ENCODE measurements at regions not wholly inside any gene's neighbourhood (a gene's known extent, or its start where the extent isn't known, plus 50 kb on each side); places are given as distances from the start of the nearest gene placed in this dataset.

GRCh38 chr6:28771401-28772267, 152.2 kb downstream of the TRIM27 start:
- no peak overlapping the region for H3K27ac Mint-ChIP-seq (ENCODE audit: unreplicated experiment)
- no peaks in the 10 kb centered on the region for H3K36me3 Mint-ChIP-seq (ENCODE audit: unreplicated experiment)
- peaks cover 4% of the 10 kb centered on the region for H3K4me1 Mint-ChIP-seq (ENCODE audit: low read depth, unreplicated experiment)
- peaks cover 59% of the 10 kb centered on the region for H3K27me3 Mint-ChIP-seq (ENCODE audit: unreplicated experiment)
- H3K4me3 Mint-ChIP-seq (ENCODE audit: unreplicated experiment) = no peak overlapping the region
- DNase-seq = peak; percentile 62
- H3K9me3 Mint-ChIP-seq (ENCODE audit: unreplicated experiment) = peaks cover 2% of the 10 kb centered on the region
- TF ChIP-seq CTCF (IDR thresholded peaks at IDR 0.05; ENCODE audit: partially characterized antibody, unreplicated experiment) = peak; percentile 34

- peak overlapping the region; percentile 55 for H3K4me3 Mint-ChIP-seq (ENCODE audit: unreplicated experiment)
- peaks cover under 1% of the 10 kb centered on the region for H3K9me3 Mint-ChIP-seq (ENCODE audit: unreplicated experiment)
- no peaks in the 10 kb centered on the region for H3K36me3 Mint-ChIP-seq (ENCODE audit: unreplicated experiment)
- DNase-seq = no peak
- TF ChIP-seq CTCF (IDR thresholded peaks at IDR 0.05; ENCODE audit: partially characterized antibody, unreplicated experiment) = no peak
- peaks cover 51% of the 10 kb centered on the region for H3K27me3 Mint-ChIP-seq (ENCODE audit: unreplicated experiment)
- H3K27ac Mint-ChIP-seq (ENCODE audit: unreplicated experiment) = no peak overlapping the region
- H3K4me1 Mint-ChIP-seq (ENCODE audit: low read depth, unreplicated experiment) = peaks cover 4% of the 10 kb centered on the region
Observed at GRCh38 chr6:28772480-28773381, 151.1 kb downstream of the TRIM27 start.

GRCh38 chr6:28774292-28775051, 149.3 kb downstream of the TRIM27 start:
- Mint-ChIP-seq H3K27ac (ENCODE audit: unreplicated experiment) (no peak overlapping the region), H3K27me3 (ENCODE audit: unreplicated experiment) (peaks cover 57% of the 10 kb centered on the region), H3K36me3 (ENCODE audit: unreplicated experiment) (no peaks in the 10 kb centered on the region), H3K9me3 (ENCODE audit: unreplicated experiment) (peaks cover 11% of the 10 kb centered on the region), H3K4me3 (ENCODE audit: unreplicated experiment) (no peak overlapping the region), H3K4me1 (ENCODE audit: low read depth, unreplicated experiment) (peaks cover 4% of the 10 kb centered on the region)
- TF ChIP-seq CTCF (IDR thresholded peaks at IDR 0.05; ENCODE audit: partially characterized antibody, unreplicated experiment) = no peak
- DNase-seq = no peak

GRCh38 chr6:28775052-28775376, 148.8 kb downstream of the TRIM27 start:
- no peak for DNase-seq
- no peak for TF ChIP-seq CTCF (IDR thresholded peaks at IDR 0.05; ENCODE audit: partially characterized antibody, unreplicated experiment)
- Mint-ChIP-seq H3K4me1 (ENCODE audit: low read depth, unreplicated experiment) (peaks cover 4% of the 10 kb centered on the region), H3K27me3 (ENCODE audit: unreplicated experiment) (peaks cover 54% of the 10 kb centered on the region), H3K27ac (ENCODE audit: unreplicated experiment) (no peak overlapping the region), H3K36me3 (ENCODE audit: unreplicated experiment) (no peaks in the 10 kb centered on the region), H3K9me3 (ENCODE audit: unreplicated experiment) (peaks cover 11% of the 10 kb centered on the region), H3K4me3 (ENCODE audit: unreplicated experiment) (no peak overlapping the region)

All from glutamatergic neuron (in vitro differentiated cells).